CD4-positive, alpha-beta T cell (primary cell): ENCODE measurements at regions not wholly inside any gene's neighbourhood (a gene's known extent, or its start where the extent isn't known, plus 50 kb on each side); places are given as distances from the start of the nearest gene placed in this dataset.

Experiments
- ATAC-seq: fragments of 200-7000 bp; cut with Tn5 transposase; one replicate; pipeline ENCODE4 v1.10.0; 2022; ENCODE audit warnings: mild to moderate bottlenecking; ENCODE audit not compliant: poor library complexity
- CTCF ChIA-PET: fragments of 350-600 bp; sonication (Branson Sonifier 250); formaldehyde crosslinking; loops from one replicate; lab custom pipeline; 2021; ENCODE audit warnings: antibody characterized with exemption, inconsistent platforms; lab: Charles Lee
- POLR2A ChIA-PET: fragments of 350-600 bp; sonication (Branson Sonifier 250); formaldehyde crosslinking; loops from one replicate; lab custom pipeline; 2021; ENCODE audit warnings: antibody characterized with exemption, inconsistent platforms; lab: Charles Lee
- DNase-seq, 14 experiments: peaks; one replicate each; pipeline ENCODE4 v3.0.0-alpha.2; 2013 to 2020; ENCODE audit warnings: mixed read lengths in 2 of 14
- H3K27ac ChIP-seq, 2 donors: one replicate each; pipeline versions ENCODE4 v1.5.1 to v1.7.0; 2013; ENCODE audit warnings: low read length in 2 of 2, low read depth in 1 of 2, mild to moderate bottlenecking in 1 of 2
- H3K27me3 ChIP-seq, 2 experiments: 1 replicate in 1 of 2; 2 replicates in 1 of 2; pipeline versions ENCODE4 v1.6.1 to v1.7.0; 2013; ENCODE audit warnings: low read length in 2 of 2, control low read depth in 1 of 2, mild to moderate bottlenecking in 1 of 2, moderate library complexity in 1 of 2; ENCODE audit not compliant: insufficient read depth in 2 of 2, control insufficient read depth in 1 of 2
- H3K36me3 ChIP-seq: one replicate; pipeline ENCODE4 v1.6.1; 2013; ENCODE audit warnings: low read length, control low read depth; ENCODE audit not compliant: insufficient read depth
- H3K4me1 ChIP-seq: one replicate; pipeline ENCODE4 v1.6.1; 2013; ENCODE audit warnings: low read length, control low read depth; ENCODE audit not compliant: insufficient read depth
- H3K4me3 ChIP-seq: one replicate; pipeline ENCODE4 v1.5.1; 2013; ENCODE audit warnings: mild to moderate bottlenecking, low read length, moderate library complexity
- H3K9me3 ChIP-seq, 2 experiments: 1 replicate in 1 of 2; 2 replicates in 1 of 2; pipeline versions ENCODE4 v1.6.1 to v1.7.0; 2013; ENCODE audit warnings: low read length in 2 of 2, mild to moderate bottlenecking in 2 of 2, control low read depth in 1 of 2, moderate library complexity in 1 of 2; ENCODE audit not compliant: control insufficient read depth in 1 of 2, insufficient read depth in 1 of 2
- H3K27ac Mint-ChIP-seq: one replicate; pipeline ENCODE4 v1.8.0; 2020; ENCODE audit warnings: mixed read lengths
- H3K27me3 Mint-ChIP-seq: one replicate; pipeline ENCODE4 v1.8.0; 2021; ENCODE audit warnings: mixed read lengths
- H3K36me3 Mint-ChIP-seq: one replicate; pipeline ENCODE4 v1.8.0; 2021; ENCODE audit warnings: low read depth, mixed read lengths
- H3K4me1 Mint-ChIP-seq: one replicate; pipeline ENCODE4 v1.8.0; 2021; ENCODE audit warnings: low read depth, mixed read lengths
- H3K4me3 Mint-ChIP-seq: one replicate; pipeline ENCODE4 v1.8.0; 2020; ENCODE audit warnings: mild to moderate bottlenecking, mixed read lengths
- H3K9me3 Mint-ChIP-seq: one replicate; pipeline ENCODE4 v1.8.0; 2020; ENCODE audit warnings: mixed read lengths
- intact Hi-C, 2 experiments: fragments of 100-400 bp; cut with DNase I in 1 of 2; cut with micrococcal nuclease in 1 of 2; formaldehyde crosslinking; loops; one replicate each; pipeline versions ENCODE4 v1.15.1 to v1.9.0; 2023 to 2025; cut with DNase I, micrococcal nuclease
- TF ChIP-seq, protein P1 (sequence below): fragments of 200-600 bp; IDR thresholded peaks from one replicate; pipeline ENCODE4 v1.8.0; 2022; ENCODE audit warnings: antibody characterized with exemption, mild to moderate bottlenecking

DNA sequence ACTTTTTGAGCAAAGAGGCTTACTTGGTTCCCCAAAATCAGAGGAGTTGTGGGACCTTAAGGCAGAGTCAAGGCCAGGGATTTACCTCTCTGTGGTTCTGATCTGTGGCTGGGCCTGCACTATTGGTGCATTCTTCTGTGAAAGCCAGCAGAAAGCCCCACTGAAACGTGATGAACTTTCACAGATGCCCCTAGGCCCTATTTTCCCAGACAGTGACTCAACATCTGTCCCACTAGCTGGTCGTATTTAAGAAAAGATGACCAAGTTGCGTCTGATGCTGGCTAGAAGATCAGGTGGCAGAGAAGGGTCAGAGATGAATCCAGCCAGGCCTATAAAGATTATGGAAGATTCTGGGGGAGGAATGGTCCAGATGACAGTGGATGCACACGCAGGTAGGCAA, 153.1 kb downstream of the ACTL7B start:
- POLR2A ChIA-PET: no interaction called here
- Mint-ChIP-seq H3K4me1 (no peaks in the 10 kb centered on the region), H3K27me3 (no peaks in the 10 kb centered on the region), H3K36me3 (no peaks in the 10 kb centered on the region), H3K27ac (no peak overlapping the region), H3K9me3 (no peaks in the 10 kb centered on the region), H3K4me3 (no peak overlapping the region)
- H3K9me3 ChIP-seq: no peaks in the 10 kb centered on the region
- no peak for ATAC-seq
- no peak overlapping the region for H3K27ac ChIP-seq
- H3K4me3 ChIP-seq: no peak overlapping the region
- H3K27me3 ChIP-seq: no peaks in the 10 kb centered on the region
- H3K4me1 ChIP-seq: no peaks in the 10 kb centered on the region
- no peak for DNase-seq
- no peaks in the 10 kb centered on the region for H3K36me3 ChIP-seq
- CTCF ChIA-PET: no interaction called here
- intact Hi-C loops: no loop called here
- TF ChIP-seq, protein P1, sequence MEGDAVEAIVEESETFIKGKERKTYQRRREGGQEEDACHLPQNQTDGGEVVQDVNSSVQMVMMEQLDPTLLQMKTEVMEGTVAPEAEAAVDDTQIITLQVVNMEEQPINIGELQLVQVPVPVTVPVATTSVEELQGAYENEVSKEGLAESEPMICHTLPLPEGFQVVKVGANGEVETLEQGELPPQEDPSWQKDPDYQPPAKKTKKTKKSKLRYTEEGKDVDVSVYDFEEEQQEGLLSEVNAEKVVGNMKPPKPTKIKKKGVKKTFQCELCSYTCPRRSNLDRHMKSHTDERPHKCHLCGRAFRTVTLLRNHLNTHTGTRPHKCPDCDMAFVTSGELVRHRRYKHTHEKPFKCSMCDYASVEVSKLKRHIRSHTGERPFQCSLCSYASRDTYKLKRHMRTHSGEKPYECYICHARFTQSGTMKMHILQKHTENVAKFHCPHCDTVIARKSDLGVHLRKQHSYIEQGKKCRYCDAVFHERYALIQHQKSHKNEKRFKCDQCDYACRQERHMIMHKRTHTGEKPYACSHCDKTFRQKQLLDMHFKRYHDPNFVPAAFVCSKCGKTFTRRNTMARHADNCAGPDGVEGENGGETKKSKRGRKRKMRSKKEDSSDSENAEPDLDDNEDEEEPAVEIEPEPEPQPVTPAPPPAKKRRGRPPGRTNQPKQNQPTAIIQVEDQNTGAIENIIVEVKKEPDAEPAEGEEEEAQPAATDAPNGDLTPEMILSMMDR: no peak

GRCh38 chr9:108698801-108699200, 157.0 kb downstream of the ACTL7B start:
- Mint-ChIP-seq H3K4me1 (no peaks in the 10 kb centered on the region), H3K9me3 (peaks cover 3% of the 10 kb centered on the region)

DNA sequence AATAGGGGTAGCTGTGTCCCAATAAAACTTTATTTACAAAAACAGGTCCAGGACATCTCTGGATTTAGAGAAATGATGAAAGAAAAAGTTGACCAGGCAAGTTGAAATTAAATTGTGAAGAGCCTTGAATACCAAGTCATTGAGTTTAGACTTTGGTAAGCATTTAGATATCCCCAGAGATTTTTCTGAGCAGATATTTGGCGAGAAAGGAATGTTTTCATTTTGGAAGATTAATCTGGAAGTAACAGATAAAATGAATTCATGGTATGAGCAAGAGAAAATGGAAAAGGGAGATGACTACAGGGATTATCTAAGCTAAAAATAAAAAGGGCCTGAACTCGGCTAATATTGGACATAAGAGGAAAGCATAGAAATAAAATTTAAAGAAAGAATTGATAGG, 157.6 kb downstream of the ACTL7B start:
- CTCF ChIA-PET: no interaction called here
- H3K36me3 Mint-ChIP-seq: no peaks in the 10 kb centered on the region

More at GRCh38 chr9:108698801-108699200, 157.0 kb downstream of the ACTL7B start:
- TF ChIP-seq, protein P1: no peak
- no peak overlapping the region for H3K4me3 Mint-ChIP-seq
- Histone ChIP-seq H3K27me3 (no peaks in the 10 kb centered on the region), H3K9me3 (peaks cover 0 to 3% of the 10 kb centered on the region in 2 experiments), H3K27ac (no peak overlapping the region), H3K4me3 (no peak overlapping the region), H3K4me1 (no peaks in the 10 kb centered on the region), H3K36me3 (no peaks in the 10 kb centered on the region)
- no peak for DNase-seq
- H3K27me3 Mint-ChIP-seq: no peaks in the 10 kb centered on the region
- no peak for ATAC-seq
- ChIA-PET CTCF (no interaction called here), POLR2A (no interaction called here)
- intact Hi-C loops: no loop called here
- H3K36me3 Mint-ChIP-seq: no peaks in the 10 kb centered on the region
- H3K27ac Mint-ChIP-seq: no peak overlapping the region

More for the DNA sequence above, 157.6 kb downstream of the ACTL7B start:
- H3K27me3 Mint-ChIP-seq: no peaks in the 10 kb centered on the region
- intact Hi-C loops: no loop called here
- DNase-seq: no peak
- no peaks in the 10 kb centered on the region for H3K4me1 ChIP-seq
- no peak overlapping the region for H3K4me3 ChIP-seq
- TF ChIP-seq, protein P1: no peak
- H3K9me3 Mint-ChIP-seq: peaks cover 3% of the 10 kb centered on the region
- H3K9me3 ChIP-seq: peaks cover 0 to 3% of the 10 kb centered on the region in 2 experiments
- H3K36me3 ChIP-seq: no peaks in the 10 kb centered on the region
- no peak overlapping the region for H3K27ac ChIP-seq
- no peaks in the 10 kb centered on the region for H3K4me1 Mint-ChIP-seq
- H3K4me3 Mint-ChIP-seq: no peak overlapping the region
- no peak overlapping the region for H3K27ac Mint-ChIP-seq
- POLR2A ChIA-PET: no interaction called here
- H3K27me3 ChIP-seq: no peaks in the 10 kb centered on the region
- no peak for ATAC-seq
